ENCODE measurements at regions not wholly inside any gene's neighbourhood (a gene's known extent, or its start where the extent isn't known, plus 50 kb on each side); places are given as distances from the start of the nearest gene placed in this dataset.

GRCh38 chr5:167893271-167893670 is 398.2 kb upstream of the WWC1 start:
- DNase-seq: no peak

DNA sequence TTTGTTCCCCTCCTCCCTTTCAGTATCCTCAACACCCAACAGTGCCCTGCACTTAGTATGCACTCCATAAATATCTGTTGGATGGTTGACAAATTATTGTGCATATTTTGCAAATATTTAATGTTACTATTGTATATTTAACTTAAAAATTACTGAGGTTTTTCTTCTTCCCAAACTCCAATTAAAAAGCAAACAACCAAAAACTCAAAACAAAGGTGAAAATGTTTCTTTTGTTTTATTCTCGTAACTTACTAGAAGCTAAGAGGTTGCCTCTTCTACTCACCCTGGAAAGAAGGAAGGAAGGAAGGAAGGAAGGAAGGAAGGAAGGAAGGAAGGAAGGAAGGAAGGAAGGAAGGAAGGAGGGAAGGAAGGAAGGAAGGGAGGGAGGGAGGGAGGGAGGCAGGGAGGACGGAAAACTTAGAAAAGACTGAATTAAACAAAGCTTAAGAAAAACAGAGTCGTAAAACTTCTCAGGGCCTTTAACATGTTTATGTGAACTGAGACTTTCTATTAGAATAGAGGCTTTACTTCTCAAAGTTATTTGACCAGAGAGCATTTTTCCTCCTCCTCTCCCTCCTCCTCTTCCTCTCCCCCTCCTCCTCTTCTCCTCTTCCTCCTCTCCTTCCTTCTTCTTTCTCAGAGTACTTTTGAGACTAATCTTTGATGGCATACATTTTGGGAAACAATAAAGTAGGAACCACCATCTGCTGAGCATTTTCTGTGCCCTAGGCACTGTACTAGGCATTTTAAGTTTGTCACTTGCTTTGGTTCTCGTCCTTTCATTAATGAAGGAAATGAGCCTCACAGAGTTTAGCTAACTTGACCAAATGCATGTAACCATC is 396.6 kb upstream of the WWC1 start:
- no peak for DNase-seq

DNA sequence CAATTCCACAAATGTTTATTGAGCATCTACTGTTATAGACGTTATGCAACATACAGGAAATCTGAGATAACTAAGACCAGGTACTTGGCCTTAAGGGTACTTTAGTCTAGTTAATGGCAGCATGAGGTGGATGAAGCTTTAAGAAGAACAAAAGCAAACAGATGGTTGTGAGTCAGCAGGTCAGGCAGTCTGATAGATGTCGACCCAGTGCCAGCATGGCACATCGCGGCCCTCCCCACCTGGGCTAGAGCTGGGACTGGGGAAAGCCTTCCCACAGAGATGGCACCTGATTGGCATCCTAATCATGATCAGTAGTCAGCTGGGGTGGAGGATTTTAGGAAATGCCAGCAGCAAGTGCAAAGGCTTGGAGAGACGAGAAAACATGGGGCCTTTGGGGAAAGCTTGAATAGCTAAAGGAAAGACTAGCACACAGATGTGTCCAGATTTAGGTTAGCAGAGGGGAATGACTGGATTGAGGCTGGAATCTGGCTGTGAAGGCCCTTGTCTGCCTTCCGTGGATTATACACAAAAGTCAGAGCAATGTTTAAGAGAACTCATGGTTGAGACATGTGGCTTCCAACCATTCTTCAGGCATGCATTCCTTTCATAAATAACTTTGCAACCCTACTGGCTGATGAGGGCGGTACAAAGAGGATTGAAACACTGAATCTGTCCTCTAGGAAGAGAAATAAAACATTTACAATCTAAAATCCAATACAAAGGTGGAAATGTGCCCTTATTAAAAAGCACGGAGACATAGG is 395.4 kb upstream of the WWC1 start:
- no peak for DNase-seq

DNA sequence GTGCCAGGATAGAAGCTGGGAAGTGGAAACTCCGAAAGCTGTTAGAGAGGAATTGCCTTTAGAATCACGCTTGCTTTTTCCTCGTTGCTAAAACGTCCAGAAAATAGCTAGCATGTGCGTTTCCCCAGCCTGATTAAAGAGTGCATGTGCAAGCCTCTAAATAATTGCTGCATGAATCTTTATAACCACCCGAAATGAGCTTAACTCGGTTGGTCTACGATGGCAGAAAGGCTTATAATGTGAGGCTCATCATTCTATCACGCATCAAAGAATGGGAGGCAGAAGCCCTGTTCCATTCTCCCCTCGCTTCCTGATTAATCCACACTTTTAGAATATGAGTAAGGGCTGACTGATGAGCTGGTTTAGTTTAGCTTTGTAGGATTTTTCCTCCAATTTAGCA is 394.6 kb upstream of the WWC1 start:
- DNase-seq: no peak

DNA sequence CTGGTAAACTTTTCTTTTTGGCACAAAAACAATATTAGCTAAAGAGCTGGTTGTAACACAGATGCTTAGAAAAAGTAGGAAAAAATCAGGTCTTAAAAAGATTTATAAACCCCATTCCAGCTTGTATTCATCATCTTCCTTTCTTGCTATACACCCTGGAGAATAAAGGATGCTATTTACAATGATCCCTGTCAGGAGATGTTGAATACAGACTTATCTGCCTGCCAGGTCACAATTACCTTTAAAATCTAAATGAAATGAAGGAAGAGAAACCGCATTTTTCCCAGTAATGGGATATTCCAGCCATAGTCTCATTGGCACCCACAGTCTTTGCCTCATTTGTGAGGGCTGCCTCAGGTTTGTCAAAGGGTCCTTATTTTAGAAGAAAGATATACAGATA is 394.1 kb upstream of the WWC1 start:
- no peak for DNase-seq

DNA sequence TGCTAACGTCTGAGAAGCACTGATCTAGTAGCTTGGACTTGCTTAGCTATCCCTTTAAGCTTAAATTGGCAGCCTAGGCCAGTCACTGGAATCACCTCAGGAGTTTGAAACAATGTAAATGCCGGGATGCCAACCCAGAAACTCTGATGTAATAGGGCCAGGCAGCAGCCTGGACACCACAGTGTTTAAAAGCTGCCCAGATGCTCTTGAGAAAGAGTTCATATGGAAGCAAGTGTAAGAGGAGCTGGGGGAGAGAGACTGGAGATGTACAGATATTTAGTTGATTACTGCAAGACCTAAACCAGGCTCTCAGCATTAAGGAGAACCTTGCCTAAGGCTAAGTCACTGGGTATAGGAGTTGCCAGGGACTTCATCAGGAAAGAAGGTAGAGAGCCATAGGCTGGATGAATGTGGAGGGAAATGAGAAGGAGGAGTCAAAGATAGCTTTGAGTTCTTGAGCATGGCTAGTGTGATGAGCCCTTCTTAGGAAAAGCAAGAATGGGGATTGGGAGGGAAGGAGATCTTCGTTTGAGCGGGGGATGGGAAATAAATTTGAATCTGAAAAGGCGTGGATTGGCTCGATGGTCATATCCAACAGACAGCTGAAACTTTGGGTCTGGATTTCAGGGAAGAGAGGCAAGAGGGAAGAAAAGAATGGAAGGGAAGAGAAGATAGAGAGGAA is 392.9 kb upstream of the WWC1 start:
- DNase-seq: no peak

DNA sequence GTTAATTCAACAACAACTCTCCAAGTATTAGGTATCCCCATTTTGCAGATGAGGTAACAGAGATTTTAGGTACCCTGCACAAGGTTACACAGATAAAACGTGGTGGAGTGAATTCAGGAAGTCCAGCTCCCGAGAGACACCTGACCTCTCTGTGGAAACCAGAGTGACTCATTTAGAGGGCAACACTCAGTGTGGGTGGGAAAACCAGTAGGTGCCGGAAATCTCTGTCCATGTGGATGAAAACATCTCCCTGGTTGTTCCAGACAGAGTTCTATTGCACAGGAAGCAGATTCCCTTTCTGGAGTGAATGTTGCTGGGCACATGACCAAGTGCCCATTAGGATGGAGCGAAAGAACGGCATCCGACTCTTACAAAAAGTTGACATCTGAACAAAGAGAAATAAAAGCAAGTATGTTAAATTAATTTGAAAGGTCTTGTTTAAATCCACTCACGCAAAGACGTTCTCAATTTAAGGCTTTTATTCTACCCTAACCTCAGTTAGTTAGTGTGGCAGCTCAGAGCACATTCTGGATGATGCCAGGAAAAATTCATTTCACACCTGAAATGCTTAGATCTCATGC is 391.9 kb upstream of the WWC1 start:
- peak in 1 of 56 donors; percentile 18 for DNase-seq

DNA sequence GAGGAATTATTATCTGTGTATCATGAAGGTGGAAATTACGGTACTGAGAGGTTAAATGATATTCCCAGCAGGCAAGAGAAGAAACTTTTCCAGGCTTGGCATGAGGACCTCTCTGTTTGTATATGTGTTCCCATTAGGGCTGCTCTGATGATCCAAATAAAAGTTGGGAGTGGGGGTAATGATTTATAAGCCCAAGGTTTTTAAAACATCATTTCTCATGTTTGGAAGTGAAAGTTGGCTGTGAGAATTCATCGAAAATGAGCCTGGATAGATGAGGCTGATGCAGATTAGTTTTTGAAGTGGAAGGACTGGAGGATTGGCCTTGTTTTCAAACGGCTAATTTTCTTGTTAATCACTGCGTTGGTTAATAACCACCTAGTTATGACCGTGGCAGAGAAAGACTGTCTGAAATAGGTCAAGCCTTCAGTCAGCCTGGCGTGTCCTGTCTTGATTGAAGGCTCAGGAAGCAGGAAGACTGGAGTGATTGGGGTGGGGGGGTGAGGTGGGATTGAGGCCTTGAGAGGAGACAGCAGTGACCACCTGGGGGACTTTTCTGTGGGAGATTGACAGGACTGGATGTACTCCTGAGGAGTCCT is 391.0 kb upstream of the WWC1 start:
- DNase-seq: no peak

GRCh38 chr5:167902298-167902697 is 389.1 kb upstream of the WWC1 start:
- no peak for DNase-seq

GRCh38 chr5:167903243-167903642 is 388.2 kb upstream of the WWC1 start:
- no peak for DNase-seq

DNA sequence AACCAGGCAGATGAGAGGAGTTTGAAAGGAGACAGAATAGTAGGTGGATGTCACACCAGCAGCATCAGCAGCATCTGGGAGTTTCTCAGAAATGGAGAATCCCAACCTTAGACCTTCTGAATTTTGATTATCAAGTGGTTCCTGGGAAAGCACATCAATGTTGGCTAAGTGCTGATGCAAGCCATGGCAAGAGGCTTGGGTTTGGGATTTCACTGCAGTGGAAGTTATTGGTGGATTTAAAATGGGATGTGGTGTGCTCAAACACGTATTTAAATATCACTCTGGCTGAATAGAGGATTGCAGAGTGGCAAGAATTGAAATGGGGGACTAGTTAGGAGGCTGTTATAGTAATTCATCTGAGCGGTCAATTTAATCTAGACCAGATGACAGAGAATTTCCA is 387.8 kb upstream of the WWC1 start:
- no peak for DNase-seq

DNA sequence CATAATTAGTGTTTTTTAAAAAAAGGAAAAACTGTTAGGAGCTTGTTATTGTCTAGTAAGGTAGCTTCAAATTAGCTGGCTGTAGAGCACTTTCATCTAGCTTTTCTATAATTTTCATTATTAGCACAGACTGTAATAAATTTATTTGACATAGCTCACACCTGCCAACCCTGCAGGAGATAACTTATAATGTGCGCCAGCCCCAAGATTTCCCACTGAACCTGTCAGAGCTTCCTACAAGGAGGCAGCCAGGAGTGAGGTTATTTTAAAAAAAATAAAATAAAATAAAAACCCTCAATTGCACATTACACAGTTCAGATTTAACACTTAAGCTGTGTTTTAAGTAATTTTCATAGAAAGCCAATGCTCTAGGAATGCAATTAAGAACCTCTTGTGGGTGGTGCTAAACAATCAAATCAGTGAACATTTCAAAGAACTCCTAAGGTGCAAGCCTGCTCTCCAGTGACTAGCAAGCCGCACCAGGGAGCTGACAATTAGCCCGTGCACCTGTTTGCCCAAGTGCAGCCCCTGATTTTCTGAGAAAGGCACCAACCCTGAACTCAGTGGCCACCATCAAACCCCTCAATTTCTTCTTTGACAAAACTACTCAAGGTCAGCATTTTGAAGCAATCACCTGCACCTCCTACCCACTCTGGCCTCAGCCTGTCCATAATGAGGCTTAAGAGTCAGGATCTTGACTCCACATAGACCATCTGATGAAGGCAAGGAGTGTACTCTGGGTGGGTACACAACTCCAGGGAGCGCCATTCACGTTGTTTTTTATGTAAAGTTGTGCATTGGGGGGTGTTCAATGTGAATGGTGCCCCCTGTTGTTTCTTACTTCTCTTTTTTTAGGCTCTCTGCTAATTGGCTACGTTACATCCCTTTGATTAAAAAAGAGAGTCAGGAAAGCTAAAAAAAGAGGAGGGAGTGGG is 385.3 kb upstream of the WWC1 start:
- no peak for DNase-seq

DNA sequence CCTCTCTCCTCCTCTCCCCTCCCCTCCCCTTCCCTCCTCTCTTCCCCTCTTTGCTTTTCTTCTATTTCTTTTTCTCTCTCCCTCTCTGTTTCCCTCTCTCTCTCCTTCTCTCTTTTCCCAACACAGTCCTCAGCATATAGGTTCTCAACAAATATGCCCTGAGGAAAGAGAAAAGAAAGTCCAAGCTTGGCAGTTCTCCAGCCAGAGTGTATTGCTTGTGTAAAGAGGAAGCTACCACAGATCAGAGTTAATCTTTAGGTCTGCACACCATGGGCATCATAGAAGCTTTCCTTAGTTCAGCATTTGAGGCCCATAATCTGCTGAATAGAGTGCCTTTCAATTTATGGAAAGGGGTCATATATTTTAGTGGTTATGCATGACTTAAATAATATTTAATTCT is 382.8 kb upstream of the WWC1 start:
- DNase-seq: no peak

GRCh38 chr5:167912941-167913665 is 378.3 kb upstream of the WWC1 start:
- no peak for DNase-seq

GRCh38 chr5:167915237-167915636 is 376.2 kb upstream of the WWC1 start:
- no peak for DNase-seq

DNA sequence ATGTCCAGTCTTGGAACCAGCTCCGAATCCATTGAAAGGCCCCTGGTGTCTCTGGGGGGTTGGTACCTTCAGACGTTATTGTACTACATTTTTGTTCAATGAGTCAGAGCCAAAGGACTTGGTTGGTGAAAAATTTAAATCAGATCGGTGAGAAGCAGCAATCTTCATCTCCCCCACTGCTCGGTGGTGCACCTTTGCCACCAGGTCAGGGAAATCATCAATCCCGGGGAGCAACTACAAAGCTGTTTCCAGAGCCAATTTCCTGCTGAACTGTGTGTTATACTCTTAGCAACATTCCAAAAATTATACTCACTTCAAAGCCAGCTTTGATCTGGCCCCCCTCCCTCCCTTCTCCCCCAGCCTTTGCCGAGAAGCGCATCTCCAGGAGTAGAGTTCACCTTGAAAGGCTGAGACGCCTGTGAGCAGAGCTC is 375.2 kb upstream of the WWC1 start:
- no peak for DNase-seq

GRCh38 chr5:167916706-167917105 is 374.7 kb upstream of the WWC1 start:
- DNase-seq: peak in 10 of 56 donors; percentile 5 to 44 (median 12)

GRCh38 chr5:167918184-167918812 is 373.1 kb upstream of the WWC1 start:
- DNase-seq: peak in 2 of 56 donors; percentile 9 to 15

Measured in amygdala (tissue), 56 donors.